T-helper 22 cell (primary cell): ENCODE measurements at regions not wholly inside any gene's neighbourhood (a gene's known extent, or its start where the extent isn't known, plus 50 kb on each side); places are given as distances from the start of the nearest gene placed in this dataset.
"Not testable (repeated sequence)": the region's sequence is repeated elsewhere in the genome, so short reads cannot be mapped to it uniquely, and the experiment has no call there.

Source experiments
- DNase-seq: peaks from one replicate; pipeline ENCODE4 v3.0.0-alpha.2; 2020; ENCODE audit warnings: low read depth

DNA sequence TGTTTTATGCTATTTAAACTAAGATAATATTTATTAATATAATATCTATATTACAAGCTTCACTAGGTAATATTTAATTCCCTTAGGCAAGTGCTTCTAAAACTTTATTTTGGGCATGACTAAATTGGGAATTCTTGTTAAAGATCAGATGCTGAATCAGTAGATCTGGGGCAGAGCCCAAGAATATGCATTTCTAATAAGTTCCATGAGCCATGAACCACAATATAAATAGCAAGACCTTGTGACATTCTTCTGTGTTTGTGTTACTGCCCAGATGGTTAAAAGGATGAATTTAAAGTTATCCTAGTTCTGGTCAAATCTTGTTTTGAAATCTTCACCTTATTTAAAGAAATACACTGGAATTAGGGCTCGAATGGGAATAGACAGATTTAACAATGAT, 258.4 kb upstream of the CACNA2D1 start:
- no peak for DNase-seq

GRCh38 chr7:82700741-82701140, 257.2 kb upstream of the CACNA2D1 start:
- DNase-seq, result no peak

DNA sequence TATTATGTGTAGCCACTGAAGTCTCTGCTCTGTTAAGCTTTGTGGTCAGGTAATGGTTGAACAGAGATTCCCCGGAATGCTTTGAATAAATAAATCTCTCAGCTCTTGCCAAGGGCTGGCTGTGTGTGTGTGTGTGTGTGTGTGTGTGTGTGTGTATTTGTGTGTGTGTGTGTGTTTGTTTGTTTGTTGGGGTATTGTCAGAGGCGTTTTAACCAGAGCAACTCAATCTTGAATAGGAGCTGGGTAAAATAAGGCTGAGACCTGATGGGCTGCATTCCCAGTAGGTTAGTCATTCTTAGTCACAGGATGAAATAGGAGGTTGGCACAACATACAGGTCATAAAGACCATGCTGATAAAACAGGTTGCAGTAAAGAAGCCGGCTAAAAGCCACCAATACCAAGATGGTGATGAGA, 256.2 kb upstream of the CACNA2D1 start:
- DNase-seq, result no peak

- DNase-seq, result no peak
Measured at GRCh38 chr7:82697897-82698296, 254.3 kb upstream of the CACNA2D1 start.

GRCh38 chr7:82696631-82697030, 253.1 kb upstream of the CACNA2D1 start:
- DNase-seq, result no peak

- no peak for DNase-seq
Measured at GRCh38 chr7:82694022-82694421, 250.4 kb upstream of the CACNA2D1 start.

GRCh38 chr7:82690929-82691328, 247.4 kb upstream of the CACNA2D1 start:
- DNase-seq, result no peak

DNA sequence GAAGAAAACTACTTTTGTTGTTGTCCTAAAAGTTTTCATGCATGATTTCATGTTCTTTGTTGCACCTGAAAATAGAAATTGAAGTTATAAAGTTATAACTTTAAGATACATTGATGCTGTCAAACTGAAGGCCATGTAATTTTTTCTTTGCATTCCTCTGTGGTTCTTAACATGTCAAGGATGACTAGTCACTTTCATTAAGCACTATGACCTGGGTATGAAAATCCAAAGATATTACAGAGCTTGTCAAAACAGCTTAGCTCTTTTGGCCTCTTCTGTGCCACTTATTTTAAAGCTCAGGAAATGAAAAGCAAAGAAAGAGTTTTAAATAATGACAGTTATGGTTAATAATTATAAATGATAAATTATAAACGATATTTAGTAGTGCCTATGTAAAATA, 241.6 kb upstream of the CACNA2D1 start:
- no peak for DNase-seq

DNA sequence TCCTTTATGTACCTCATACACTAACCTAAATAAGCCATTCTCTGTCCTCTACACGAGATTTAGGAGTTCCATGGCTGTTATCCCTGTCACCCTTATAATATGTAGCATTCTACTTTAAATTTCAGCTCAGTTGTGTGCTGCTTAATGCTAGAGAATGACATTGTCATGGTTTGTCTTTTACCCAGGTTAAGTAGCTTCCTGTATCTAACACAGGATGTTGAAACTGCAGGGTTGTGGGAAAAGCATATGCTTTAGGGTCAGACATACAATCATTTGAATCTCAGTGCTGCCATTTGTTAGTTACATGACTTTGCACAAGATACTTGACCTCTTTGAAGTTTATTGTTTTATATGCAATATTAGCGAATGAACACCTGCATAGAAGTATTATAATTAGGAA, 235.1 kb upstream of the CACNA2D1 start:
- DNase-seq, result no peak

GRCh38 chr7:82678259-82678658, 234.7 kb upstream of the CACNA2D1 start:
- no peak for DNase-seq

DNA sequence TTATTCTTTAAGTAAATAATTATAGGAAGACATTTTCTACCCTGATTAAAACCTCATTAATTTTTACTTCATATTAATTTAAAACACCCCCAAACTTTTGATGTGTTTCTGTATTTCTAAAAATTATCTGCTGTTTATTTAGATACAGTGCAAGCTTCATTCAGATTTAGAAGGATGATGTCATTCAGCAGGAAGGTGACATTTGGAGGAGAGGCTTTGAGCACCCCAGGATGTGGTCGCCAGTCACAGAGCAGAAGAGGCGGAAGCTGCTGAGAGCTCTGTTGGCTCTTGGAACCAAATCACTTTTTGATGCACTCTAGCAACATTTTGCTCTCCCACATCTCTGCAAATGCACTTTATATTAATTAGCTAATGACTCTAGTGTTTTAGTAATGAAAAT, 233.9 kb upstream of the CACNA2D1 start:
- DNase-seq, result peak; percentile 3

DNA sequence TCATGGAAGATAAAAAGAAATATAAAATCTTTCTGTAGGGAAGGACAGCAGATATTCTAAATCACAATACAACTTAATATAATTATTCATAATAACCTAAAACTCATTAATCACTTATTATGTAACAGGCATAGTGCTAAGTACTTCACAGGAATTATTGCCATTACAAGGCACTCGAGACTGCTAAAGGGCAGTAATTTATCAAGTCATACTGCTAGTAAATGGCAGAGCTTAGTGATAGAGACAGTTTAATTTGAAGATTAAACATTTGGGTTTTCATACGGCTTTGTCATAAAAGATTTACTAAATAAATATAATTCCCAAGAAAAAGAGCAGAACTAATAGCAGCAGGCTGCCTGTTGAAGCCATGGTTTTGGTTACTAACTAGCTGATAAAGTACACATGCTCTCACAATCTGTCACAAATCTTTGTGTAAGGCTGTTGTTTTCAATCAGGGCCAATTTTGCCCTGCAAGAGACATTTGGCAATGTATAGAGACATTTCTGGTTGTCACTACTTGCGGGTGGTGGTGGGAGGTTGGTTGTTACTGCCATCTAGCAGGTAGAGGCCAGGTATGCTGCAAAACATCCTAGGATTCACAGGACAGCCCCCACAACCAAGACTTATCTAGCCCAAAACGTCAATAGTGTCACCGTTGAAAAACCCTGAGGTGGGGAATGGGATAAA, 233.3 kb upstream of the CACNA2D1 start:
- no peak for DNase-seq

DNA sequence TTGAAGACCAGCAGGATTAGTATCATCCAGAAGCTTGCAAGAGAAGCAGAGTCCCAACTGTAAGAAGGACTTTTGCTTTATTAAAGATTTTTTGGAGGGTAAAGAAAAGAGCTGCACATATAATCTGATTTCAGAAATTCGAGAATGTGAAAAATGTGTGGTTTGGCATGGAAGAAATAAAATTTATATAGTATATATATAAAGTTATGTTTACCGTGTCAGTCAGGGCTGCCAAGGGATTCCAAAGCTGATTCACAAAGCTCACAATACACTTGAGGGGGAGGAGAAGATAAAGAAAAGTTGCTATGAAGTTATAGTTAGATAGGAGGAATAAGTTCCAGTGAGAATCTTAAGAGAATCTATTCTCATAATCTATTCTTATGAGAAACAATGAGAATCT, 231.8 kb upstream of the CACNA2D1 start:
- no peak for DNase-seq

DNA sequence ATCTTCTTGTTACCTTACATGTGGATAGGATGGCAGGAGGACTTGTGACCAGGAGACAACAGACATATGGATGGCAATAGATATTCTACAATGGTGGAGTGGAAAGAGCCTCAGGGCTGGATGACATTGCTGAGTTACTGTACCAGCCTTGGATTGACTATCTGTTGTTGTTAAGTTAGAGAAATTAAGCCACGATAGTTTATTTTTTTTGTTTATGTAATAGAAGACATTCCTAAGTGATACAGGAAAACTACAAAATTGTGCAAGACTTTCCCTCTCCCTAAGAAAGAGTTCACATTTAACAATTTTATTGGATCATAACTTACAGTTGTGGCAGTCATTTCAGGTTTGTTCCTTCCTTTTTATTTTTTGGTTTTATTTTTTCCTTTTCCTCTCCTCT, 230.7 kb upstream of the CACNA2D1 start:
- no peak for DNase-seq

- DNase-seq, result no peak
Measured at GRCh38 chr7:82672078-82672477, 228.5 kb upstream of the CACNA2D1 start.

DNA sequence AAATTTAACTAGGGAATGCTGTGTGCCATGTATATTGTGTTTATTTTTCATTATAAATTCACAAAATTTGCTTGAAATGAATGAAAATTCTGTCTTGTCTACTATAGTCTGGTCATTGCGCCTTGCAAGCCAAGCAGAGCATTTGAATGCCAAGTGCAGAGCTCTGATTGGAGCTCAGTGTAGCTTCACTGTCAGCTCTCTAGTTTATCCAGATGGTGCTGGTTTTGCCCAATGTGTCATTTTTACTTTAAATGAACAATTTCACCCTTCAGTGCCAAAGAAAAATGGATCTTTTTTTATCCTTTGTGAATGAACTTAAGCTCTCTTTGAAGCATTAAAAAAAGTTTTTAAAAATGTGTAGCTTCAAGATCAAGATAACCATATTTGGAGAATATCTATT, 225.6 kb upstream of the CACNA2D1 start:
- no peak for DNase-seq

DNA sequence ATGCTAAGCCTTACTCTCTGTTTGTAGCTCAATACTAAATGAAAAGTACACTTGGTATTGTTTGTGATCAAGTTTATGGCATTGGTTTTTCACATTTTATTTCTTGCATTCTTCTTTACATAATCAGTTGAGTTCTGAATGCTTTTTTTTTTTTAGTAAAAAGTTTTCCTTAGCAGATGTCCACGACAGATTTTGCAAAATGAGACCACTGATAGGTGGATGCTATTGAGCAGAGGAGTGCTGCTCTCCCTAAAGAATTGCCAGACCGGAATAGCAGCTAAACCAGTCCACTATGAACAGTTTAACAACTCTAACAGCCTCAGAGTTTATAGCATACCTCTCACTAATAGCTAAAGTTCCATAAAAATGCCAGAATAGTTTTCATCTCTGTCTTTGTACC, 225.1 kb upstream of the CACNA2D1 start:
- DNase-seq, result no peak

GRCh38 chr7:82665966-82666507, 222.5 kb upstream of the CACNA2D1 start:
- DNase-seq, result no peak

GRCh38 chr7:82655965-82656364, 212.4 kb upstream of the CACNA2D1 start:
- DNase-seq, result no peak

DNA sequence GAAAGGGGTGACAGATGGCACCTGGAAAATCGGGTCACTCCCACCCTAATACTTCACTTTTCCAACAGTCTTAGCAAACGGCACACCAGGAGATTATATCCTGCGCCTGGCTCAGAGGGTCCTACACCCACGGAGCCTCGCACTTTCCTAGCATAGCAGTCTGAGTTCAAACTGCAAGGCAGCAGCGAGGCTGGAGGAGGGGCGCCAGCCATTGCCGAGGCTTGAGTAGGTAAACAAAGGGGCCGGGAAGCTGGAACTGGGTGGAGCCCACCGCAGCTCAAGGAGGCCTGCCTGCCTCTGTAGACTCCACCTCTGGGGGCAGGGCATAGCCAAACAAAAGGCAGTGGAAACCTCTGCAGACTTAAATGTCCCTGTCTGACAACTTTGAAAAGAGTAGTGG, 206.5 kb upstream of the CACNA2D1 start:
- DNase-seq, result not testable (repeated sequence)

DNA sequence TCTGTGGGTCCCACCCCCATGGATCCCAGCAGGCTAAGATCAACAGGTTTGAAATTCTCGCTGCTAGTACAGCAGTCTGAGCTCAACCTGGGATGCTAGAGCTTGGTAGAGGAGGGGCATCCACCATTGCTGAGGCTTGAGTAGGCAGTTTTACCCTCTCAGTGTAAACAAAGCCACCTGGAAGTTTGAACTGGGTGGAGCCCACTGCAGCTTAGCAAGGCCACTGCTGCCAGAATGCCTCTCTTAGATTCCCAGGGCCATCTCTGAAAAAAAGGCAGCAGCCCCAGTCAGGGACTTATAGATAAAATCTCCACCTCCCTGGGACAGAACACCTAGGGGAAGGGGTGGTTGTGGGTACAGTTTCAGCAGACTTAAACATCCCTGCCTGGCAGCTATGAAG, 190.0 kb upstream of the CACNA2D1 start:
- DNase-seq, result no peak

DNA sequence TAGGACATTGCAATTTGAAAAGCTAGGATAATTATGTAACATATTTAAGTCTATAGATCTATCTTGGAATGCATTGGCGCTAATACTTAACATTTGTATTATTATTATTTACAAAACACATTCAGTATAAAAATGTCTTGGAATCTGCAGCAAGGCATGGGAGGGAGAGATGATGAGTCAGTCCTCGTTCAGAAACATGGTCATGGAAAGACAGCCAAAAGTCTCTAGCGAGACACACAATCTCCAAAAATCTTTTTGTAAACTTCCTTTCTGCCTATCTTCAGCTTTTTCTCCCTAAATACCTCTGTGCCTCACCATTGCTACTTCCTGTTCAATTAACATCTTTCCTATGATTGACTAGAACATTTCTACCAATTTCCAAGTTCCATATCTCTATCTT, 188.4 kb upstream of the CACNA2D1 start:
- DNase-seq, result no peak

DNA sequence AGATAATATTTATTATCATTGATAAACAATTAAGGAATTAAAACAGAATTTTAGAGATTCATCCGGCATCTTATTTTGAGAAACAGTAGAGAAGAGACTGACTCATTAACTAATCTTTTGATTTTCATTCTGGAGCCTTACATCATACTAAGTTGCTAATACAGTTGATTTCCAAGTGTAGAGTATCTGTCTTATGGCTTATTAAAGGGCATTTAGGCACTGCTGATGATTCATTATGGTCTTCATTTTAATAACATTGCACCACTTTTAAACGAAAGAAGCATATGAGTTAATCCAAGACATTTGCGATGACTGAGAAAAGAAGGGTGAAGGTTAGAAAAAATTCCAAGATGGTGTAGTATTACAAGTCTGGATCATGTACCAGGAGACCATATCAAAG, 186.0 kb upstream of the CACNA2D1 start:
- DNase-seq, result no peak

DNA sequence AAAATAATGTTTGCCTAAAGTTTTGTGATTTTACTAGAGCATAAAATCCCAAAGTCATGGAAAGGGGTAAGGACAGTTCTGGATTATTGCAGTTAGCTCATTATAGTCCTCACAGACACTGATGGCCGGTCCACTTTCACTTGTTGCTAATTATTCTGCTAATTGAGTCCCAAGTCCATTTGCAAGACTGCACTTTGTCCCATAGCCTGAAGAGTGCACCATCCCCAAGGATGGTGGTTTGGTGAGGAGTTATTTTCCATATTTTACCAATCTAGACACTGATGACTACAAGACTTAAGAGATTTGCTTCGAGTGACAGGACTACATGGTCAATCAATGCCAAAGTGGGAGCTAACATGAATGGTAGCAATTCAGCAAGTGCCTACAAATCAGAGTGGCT, 181.8 kb upstream of the CACNA2D1 start:
- no peak for DNase-seq
